HL-60/S4 (cell line): ENCODE measurements at regions not wholly inside any gene's neighbourhood (a gene's known extent, or its start where the extent isn't known, plus 50 kb on each side); places are given as distances from the start of the nearest gene placed in this dataset.

Source experiments
- in situ Hi-C: fragments of 300-500 bp; cut with MboI; formaldehyde crosslinking; loops from 2 replicates; pipeline ENCODE4 v1.14.3; 2022; ENCODE audit warnings: low sequenced_read_pairs

GRCh38 chr2:173806761-173807160 is 158.4 kb downstream of the SP3 start:
- in situ Hi-C loops = no loop called here

GRCh38 chr2:173808718-173809117 is 156.5 kb downstream of the SP3 start:
- in situ Hi-C loops = no loop called here

GRCh38 chr2:173812321-173812720 is 152.9 kb downstream of the SP3 start:
- in situ Hi-C loops = no loop called here

- in situ Hi-C loops = no loop called here
Observed at GRCh38 chr2:173814306-173814705, 150.9 kb downstream of the SP3 start.

- in situ Hi-C loops = no loop called here
Observed at GRCh38 chr2:173815772-173816171, 149.4 kb downstream of the SP3 start.

DNA sequence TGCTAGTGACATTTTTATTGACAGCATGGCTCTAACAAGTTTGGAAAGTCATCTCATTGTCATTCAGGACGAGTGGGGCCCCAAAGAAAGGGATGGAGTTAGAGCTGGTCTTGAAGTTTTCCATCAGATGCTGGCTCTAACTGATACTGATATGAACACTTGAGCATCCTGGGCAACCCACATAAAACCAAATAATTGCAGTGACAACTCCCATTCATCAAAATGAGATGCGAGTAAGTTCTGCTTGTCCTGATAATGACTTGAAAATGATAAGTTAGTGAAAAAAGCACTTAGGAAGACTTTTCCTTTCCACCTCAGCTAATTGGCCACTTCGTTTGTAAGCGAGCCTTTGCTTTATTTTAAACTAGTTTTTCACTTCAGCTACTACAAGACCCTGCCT is 147.6 kb downstream of the SP3 start:
- in situ Hi-C loops = no loop called here

- in situ Hi-C loops = no loop called here
Observed at GRCh38 chr2:173818285-173818684, 146.9 kb downstream of the SP3 start.

DNA sequence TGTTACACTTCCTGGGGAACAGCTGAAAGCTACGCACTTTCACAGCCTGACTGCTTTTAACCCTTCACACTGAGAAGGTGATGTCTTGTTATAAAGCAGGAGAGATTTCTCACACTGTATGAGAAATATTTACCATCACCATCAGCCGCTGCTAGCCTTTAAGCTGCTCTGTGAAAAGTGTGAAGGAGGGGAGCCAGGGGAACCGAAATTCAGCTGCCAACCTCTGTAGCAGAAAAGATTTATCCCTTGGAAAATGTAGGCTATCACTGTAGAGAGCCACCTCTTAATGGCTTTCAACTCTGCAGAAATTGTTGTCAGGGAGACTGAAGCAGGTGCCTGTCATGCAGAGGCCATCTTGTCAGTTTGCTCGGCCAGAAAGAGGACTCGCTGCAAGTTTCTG is 145.3 kb downstream of the SP3 start:
- in situ Hi-C loops = no loop called here

- in situ Hi-C loops = no loop called here
Observed at GRCh38 chr2:173821451-173821850, 143.7 kb downstream of the SP3 start.

DNA sequence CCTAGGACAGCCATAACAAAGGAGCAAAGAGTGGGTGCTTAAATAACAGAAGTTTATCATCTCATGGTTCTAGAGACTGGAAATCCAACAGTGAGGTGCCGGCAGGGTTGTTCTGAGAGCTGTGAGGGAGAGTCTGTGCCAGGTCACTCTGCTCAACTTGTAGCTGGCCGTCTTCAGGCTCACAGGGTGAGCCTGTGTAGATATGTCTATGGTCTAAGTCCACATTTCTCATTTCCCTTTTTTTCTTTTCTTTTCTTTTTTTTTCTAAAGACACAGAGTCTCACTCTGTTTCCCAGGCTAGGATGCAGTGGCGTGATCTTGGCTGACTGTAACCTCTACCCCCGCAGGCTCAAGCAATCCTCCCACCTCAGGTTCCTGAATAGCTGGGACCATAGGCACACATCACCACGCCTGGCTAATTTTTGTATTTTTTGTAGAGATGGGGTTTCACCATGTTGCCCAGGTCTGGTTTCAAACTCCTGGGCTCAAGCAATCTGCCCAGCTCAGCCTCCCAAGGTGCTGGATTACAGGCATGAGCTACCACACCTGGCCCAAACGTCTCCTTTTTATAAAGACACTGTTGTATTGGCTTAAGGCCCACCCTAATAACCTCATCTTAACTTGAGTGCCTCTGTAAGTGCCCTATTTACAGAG is 142.2 kb downstream of the SP3 start:
- in situ Hi-C loops = no loop called here

DNA sequence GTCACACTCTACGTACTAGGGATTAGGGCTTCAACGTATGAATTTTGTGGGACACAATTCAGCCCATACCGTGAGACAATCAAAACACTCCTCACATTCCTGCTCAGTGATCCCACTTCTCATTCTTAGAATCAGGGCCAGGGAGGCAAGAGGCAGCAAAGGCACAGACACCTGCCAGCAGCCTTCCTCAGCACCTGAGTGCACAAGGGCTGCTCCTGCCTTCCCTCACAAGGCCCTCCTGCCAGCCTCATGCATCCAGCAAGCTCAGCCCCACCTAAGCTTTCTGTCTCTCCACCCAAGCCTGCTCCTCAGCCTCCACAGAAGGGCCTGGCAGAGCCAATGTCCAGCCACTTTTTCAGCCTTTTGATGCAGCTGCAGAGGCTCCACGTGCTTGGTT is 141.6 kb downstream of the SP3 start:
- in situ Hi-C loops = no loop called here

DNA sequence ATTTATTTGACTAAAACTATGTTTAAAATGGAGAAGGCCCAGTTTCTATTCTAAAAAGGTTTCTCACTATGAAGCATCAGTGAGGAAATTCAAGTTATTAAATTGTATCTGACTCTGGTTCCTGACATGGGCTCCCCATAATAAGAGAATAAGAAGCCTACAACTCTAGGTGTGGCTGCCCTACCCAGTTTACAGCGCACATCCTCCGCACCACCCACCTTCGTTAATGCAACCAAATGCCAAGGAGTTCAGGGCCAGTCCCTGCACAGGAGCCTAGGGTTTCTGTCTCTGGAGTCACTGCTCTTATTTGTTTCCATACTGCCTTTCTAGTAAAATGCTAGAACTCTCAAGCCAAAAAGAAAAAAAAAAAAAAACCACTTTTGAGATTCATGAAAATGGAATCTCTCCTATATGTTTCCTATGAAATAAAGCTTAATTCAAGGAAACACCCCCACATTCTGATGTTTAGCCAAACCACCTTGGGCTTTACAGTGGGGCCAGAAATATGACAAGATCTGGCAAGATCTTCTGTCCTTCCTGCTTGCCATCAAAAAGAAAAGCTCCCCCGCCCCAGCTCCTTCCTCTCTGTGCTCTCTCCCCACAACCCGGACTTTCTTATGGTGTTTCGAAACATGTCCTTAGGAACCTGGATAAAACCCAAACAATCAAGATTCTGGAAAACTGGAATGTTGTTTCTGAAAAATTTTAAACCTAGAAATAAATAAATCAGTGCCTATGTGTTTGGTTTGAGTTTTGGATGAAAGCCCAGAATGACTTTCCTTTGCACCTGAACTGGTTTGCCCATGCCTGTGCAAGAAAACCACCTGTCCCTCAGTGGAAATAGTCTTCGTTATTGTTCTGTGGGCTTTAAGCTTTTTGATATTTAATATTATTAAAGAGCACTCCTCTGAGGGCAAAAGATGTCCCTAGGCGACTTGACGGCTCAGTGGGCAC is 136.7 kb downstream of the SP3 start:
- in situ Hi-C loops = no loop called here

DNA sequence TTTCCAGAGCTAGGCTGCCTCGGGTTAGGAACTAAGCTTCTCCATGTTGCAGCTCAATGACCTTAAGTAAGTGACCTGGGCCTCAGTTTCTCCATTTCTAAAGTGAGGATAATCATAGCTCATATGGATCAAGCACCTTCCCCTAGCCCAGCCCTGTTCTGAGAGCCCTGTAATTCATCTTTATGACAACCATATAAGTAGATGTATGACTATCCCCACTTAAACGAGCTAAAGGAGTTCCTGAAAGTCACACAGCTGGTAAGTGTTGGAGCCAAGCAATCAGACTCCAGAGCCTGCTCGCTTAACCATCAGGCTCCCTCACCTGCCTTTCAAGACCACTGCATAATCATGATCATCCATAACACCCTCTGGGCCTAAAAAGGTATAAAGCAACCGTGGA is 135.4 kb downstream of the SP3 start:
- in situ Hi-C loops = no loop called here

DNA sequence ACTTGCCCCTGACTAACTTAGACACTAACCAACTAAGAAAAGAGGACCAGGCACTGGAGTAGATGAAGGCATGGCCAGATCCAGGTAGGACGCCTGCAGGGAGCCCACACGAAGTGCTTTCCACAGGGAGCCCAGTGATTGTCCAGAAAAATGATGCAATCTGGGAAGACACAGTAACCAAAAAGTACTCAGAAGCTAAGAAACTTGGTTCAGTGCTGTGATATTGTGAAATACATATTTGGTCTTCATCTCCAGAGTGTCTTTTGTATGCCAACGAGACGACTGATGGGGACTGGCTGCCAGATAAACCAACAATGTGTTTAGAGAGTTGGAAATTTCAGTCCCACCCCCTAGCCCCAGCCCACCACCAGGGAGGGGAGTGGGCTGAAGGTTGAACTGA is 135.0 kb downstream of the SP3 start:
- in situ Hi-C loops = no loop called here

DNA sequence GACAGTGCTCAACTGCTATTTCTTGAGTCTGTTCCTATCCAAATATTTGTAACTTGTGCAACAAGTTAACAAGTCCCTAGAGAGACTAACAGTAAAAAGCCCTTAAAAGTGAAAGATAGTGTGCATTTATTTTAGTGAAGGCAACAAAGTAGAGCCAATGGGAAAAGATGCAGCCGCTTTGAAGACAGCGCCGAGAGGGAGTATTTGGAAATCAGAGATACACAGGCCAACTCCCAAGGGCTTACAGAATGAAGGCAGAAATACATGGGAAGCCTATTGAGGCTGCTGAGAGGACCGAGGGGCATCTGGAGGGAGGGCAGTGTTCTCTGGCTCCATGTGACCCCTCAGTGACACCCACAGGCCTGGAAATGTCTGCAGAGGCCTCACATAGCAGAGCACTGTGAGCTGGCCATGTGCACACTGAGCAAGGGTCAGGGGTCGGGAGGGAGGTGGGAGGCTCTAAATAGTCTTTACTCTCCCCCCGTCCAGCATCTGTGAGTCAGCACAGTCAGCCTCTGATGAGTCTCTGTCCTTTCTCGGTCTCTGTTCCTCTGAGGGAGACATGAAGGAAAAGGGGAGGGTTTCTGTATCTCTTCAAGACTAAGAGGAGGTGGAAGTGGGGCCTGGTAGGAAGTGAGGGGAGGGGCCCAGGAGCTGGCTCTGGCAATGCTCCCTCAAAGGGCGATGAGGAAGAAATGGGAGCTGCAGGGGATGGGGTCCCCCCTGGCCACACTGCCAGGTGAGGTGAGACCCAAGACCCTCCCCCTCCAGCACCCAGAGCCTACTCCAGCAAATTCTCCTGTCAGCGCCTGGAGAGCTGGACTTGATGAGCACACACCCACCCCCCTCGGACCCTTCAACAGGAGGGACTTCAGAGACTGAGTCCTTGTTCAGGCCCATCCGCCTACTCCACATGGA is 133.6 kb downstream of the SP3 start:
- in situ Hi-C loops = no loop called here

GRCh38 chr2:173834141-173834540 is 131.0 kb downstream of the SP3 start:
- in situ Hi-C loops = no loop called here

DNA sequence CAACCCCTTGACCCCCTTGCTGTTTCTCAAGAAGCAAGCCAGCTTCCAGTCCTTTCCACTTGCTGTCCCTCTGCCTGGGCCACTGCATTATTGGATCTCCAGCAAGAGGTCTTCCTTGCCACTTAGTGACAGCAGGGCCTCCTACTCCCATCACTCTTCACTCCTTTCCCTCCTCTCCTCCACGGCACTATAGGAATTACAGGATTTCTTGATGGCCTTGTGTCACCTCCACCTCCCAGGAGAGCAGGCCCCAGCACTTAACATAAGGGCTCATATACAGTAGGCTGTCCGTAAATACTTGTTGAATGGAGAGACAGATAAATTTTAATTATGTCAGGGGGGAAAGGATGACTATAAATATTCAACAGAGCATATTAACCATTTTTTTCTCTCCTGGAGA is 129.4 kb downstream of the SP3 start:
- in situ Hi-C loops = no loop called here

DNA sequence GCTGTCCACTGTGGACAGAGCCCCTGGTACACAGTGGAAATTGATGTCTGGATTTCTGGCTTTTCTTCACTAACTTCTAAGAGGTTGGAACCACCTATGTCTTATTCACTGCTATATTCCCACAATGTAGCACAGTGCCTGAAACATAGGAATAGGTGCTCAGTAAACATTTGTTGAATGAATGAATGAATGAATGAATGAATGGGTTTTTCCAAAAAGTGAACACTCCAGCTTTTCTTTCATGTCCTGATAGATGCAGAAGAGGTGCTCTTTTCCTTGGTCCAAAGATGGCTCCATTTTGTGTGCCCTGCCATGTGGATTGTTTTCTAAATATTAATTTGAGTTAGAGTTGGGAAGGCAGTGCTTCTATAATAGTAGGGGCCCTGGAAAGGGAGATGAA is 124.1 kb downstream of the SP3 start:
- in situ Hi-C loops = no loop called here

- in situ Hi-C loops = no loop called here
Observed at GRCh38 chr2:173843526-173843925, 121.6 kb downstream of the SP3 start.

DNA sequence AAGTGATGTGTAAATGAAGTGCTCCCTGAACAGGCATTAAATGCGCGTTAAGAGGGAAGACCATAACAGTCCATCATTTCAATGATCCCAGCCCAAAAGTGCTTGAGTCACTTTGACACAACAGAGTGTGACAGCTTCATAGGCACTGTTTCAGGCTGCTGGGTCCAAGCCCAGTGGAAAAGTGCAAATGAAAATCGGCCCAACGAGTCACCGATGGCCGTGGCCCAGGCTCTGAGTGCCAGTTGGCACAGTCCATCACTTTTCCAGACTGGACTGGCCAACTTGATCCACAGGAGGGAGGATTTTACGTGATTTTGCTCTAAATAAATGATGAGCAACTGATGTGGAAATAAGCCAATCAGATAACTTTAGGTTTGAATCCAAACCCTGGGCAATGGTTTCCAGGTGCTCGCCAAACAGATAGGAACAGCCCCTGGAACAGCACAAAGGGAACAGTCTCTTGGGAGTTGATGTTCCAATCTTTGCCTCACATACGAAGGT is 114.0 kb downstream of the SP3 start:
- in situ Hi-C loops = no loop called here

GRCh38 chr2:173854141-173854540 is 111.0 kb downstream of the SP3 start:
- in situ Hi-C loops = no loop called here
